ENCODE measurements at regions not wholly inside any gene's neighbourhood (a gene's known extent, or its start where the extent isn't known, plus 50 kb on each side); places are given as distances from the start of the nearest gene placed in this dataset.
A peak's percentile ranks its signal among the peaks of the same experiment; 100 is the strongest.
"Not testable (repeated sequence)": the region's sequence is repeated elsewhere in the genome, so short reads cannot be mapped to it uniquely, and the experiment has no call there.

DNA sequence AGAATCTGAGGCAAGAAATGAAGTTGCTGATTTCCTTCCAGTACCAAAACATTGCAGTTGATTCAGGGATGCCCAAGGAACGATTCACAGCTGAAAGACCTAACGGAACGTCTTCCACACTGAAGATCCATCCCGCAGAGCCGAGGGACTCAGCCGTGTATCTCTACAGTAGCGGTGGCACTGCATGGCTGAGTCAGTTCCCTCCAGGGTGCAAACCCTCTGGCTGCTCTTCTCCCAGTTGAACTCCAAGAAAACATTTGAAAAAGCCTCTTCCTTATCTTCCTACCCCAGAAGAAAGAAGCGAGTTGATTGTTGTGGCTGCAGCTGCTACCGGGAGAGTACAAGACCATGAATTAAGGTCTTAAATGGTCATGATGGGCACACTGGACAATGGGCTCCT is 147.1 kb upstream of the PRSS1 start:
- DNase-seq: no peak

DNA sequence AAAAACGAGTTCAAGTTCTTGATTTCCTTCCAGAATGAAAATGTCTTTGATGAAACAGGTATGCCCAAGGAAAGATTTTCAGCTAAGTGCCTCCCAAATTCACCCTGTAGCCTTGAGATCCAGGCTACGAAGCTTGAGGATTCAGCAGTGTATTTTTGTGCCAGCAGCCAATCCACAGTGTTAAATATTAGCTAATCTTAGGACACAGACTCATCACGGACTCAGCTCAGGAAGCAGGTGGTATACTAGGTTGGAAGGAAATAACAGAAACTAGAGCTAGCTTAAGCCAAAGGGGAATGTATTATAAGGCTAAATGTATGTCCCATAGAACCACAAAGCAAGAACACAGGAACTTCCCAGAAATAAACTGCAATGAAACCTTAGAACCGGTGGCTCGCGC is 151.0 kb upstream of the PRSS1 start:
- DNase-seq: no peak

DNA sequence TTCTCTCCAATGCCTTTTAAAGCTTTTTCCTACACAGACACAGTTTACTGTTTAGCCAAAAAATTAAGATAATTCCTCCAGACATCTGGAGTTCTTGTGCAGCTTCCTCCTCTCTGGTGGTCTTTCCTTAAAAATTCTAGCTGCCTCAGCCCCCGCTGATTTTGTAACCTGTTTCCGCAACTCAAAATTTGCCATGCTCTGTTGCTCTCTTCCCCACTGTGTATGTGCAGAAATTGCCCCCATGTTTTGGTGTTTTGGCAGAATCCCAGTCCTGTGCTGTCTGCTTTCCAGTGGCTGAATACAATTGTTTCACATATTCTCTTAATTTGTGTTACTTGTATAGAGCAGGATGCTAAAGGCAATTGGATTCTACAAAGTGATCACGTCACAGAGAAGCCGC is 151.7 kb upstream of the PRSS1 start:
- no peak for DNase-seq

DNA sequence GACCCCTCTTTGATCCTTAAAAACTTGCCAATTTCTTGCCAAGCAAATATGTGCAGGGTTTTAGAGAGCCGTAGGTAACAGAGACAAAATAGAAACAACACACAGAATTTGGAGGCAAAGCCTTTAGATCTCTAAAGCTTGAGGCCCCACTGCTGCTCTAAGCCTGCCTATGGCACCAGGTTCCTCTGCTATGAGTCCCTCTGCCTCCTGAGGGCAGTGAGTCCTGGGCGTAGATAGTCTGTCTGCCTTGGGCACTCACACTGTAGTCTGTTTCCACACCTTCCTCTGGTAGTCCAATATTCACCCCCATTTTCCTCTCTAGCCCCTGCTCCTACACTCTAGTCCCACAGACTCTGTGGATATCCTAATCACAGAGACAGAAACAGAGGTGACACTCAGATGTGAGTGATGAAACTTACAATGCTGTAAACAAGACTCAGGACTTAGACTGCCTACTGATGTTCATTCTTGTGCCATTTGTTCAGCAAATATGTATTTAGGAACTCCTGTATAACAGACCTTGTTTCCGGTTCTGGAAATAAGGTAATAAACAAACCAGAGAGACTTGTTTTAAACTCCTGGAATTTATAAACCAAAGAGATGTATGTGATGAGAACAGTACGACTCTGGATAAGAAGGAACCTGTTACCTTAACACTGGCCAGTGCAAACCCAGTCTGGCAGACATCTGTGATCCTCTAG is 153.3 kb upstream of the PRSS1 start:
- no peak for DNase-seq

DNA sequence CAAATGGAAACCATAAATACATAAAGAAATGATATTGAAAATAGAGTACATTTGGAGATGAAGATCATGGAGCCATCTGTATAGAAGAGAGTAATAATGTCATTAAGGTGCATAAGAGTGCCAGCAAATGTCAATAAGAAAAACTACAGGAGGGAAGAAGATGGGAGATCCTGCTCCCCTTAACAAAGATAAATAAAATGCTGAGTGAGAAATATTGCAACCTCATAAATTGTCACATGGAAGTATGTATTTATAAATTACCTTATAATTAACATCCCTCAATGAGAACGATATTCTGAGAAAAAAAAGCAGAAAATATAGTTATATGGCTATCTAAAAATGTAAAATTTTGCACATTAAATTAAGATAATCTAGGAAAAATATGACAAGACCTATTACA is 155.2 kb upstream of the PRSS1 start:
- DNase-seq: no peak

DNA sequence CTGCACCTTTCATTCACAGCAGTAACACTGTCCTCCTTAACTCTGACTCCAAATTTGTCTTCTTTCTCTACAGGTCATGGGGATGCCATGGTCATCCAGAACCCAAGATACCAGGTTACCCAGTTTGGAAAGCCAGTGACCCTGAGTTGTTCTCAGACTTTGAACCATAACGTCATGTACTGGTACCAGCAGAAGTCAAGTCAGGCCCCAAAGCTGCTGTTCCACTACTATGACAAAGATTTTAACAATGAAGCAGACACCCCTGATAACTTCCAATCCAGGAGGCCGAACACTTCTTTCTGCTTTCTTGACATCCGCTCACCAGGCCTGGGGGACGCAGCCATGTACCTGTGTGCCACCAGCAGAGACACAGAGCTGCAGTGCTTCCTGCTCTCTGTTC is 156.2 kb upstream of the PRSS1 start:
- DNase-seq: no peak

DNA sequence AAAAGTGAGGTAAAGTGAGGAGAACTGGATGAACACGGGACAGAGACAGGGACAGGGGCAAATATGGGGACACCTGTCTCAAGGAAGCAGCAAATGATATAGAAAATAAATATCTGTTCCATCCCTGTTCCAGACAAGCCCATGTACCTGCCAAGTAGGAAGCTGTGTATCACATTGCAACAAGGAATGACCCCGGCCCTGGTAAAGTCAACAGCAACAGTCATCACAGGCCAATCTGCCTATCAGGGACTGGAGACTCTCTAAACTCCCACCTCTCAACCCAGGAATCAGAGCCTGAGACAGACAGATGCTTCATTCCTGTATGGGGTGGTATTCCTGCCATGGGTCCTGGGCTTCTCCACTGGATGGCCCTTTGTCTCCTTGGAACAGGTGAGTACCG is 156.6 kb upstream of the PRSS1 start:
- DNase-seq: no peak

DNA sequence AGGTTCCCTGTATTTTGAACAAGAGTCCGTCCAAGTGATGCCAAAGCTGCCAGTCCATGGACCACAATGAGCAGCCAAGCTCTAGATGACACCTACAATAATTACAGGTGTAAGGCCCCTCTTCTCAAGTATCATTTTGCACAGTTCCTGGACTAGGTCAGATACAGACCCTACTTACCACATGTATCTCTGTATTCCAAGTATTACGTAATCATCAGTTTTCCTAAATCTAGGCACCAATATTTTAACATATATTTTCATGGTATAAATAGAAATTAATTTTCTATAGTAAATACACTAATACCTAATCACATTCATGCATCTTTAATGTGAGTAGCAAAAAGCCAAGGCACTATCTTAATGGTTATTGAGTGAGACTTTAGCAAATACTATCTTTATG is 157.0 kb upstream of the PRSS1 start:
- no peak for DNase-seq

DNA sequence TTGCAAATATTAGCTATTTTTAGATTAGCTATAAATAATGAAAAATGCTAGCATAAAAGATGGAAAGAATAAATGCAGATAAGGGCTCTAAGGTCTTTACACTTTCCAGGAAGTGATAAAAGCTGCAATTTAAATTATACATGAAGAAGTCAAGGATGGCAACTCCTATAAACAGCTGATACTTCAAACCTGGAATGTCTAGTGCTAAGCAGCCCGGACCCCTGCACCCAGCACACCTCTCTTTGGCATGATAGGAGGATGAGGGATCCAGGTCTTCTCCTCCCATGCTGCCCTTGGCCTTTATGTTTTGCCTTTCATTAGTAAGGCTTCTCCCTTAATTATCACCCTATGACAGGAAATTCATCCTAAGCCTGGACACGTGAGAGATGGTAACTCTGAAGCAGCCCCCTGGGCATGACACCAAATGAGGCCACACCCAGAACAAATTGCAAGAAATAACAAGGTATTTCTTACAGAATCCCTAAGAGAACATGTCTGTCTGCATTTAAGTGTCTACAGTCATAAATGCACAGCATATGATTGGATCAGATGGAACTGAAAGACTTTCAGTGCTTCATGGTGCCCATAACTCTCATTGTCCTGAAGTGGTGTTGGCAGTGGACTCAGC is 158.3 kb upstream of the PRSS1 start:
- DNase-seq: no peak

DNA sequence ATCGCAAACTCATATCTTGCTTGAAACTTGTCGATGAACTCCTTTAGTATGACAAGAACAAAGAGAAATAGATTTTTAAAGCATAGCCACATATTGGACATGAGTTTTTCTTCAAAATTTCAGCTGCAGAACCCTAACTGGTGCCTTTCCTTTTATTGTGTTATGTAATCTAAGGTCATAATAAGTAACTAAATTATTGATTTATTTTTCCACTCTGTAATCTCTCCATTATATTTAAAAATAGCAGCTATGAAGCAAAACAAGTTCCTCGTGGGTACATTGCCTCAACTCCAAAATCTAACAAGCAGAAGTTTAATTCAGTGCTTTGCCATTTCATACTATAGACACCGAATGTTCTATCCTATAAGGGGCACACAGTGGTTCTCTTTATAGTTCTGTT is 159.2 kb upstream of the PRSS1 start:
- DNase-seq: no peak

DNA sequence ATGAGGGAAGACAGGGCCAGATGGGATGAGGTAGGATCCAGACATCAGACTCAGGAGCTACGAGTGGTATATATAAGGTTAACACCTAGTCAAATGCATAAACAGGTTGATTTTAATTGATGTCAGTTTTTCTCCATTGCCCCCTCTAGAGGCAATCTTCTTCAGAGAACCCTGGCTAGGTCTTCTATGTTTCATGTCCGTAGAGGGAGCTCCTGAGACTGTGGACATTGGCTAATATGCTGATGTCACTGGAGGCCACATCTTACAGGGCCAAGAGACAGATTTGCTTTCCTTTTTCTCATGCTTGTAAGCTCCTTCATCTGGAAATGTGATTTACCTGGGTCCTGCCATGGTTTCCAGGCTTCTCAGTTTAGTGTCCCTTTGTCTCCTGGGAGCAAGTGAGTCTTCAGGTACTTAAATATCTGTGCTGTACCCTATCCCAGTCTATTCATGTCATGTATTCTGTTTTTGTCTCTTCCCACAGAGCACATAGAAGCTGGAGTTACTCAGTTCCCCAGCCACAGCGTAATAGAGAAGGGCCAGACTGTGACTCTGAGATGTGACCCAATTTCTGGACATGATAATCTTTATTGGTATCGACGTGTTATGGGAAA is 161.6 kb upstream of the PRSS1 start:
- DNase-seq: no peak

DNA sequence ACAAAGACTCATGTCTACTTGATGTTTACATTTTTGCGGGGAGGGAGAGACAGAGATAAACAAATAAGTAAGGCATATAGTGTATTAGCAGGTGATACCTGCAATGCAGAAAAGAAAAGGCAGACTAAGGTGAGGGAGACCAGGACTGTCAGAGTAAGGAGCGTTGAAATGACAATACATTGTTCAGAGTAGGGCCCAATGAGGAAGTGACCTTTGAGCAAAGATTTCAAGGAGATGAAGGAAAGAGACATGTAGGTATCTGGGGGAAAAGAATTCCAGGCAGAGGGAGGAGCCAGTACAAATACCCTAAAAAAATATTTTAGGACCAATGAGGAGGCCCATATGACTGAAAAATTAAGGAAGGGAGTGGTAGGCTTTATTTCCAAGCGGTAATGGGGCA is 162.7 kb upstream of the PRSS1 start:
- DNase-seq: no peak

DNA sequence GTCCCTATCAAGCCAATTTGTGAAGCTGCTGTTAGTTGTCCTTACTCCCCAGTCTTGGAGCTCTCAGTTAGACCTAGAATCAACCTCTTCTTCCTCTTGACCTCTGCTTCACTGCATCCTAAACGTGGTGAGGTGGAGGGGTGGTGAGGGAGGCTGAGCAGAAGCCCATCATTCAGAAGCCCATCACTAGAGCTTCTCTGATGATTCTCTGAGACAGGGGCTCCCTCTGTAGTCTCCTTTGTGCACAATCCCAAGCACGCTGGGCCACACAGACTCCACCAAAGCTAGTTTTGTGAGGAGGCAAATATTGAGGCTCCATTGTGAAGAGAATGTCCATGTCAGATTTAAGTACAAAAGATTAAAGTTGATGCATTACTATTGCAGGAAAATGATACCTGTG is 163.8 kb upstream of the PRSS1 start:
- no peak for DNase-seq

DNA sequence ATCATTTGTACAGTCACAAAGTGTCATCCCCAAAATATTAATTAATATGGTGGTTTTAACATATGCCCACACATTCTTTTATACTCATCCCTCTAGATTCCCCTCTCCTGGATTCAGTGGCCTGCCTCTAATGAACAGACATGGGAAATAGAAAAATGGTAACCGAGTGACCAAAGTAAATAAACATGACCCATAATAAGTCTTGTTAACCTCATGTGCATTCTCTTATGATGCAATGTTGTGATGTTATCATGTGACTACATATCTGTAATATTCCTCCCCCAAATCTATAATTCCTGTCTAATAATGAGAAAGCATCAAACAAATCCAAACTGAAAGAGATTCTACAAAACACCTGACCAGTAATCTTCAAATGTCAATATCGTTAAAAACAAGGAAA is 164.5 kb upstream of the PRSS1 start:
- no peak for DNase-seq

DNA sequence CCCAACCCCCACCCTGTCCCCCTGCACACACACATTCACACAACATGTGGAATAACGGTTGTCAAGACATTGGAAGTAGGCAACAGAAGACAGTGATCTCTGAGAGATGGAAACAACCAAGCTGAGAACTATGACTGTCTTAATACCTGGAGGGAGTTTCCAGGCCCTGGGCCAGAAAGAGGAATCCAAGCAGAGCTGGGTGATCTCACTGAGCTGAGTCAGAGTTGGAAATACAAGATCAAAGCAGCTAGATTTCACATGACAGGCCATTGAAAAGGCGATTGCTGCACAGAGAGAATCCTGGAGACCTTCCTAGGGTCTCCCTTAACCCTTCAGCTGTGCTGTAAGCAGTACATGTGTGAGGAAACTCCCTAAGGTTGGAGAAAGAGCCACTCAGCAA is 165.8 kb upstream of the PRSS1 start:
- peak; percentile 12 for DNase-seq

DNA sequence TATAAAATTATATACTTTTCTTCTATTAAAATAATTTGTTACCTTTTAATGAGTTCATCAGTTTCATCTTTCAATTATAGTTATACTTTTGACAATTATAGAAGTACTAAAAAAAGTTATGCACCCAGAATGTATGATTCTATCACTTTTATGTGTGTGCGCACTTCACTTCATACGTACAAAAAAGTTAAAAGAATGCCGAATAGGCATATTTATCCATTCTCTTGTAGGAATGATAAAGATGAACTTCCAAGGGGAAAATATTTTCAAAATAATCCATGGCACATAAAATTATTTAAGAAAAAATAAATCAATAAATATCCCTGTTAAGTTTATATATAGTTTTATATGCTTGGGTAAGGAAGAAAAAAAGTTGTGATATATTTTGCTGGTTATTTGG is 166.9 kb upstream of the PRSS1 start:
- DNase-seq: no peak

DNA sequence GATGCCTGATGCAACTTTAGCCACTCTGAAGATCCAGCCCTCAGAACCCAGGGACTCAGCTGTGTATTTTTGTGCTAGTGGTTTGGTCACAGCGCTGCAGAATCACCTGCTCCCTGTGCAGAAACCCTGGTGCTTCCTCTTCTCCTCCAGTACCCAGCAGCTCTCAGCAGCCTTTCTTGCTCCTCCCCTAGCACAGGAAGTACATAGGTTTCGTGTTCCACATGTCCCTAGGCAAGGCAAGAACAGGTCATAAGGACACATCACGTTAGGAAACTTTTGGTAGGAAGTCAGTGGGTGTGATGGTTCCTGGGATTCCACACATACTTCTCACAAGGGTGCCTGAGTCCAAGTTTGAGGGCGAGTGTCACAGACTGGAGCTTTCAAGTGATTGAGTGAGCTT is 167.9 kb upstream of the PRSS1 start:
- no peak for DNase-seq

DNA sequence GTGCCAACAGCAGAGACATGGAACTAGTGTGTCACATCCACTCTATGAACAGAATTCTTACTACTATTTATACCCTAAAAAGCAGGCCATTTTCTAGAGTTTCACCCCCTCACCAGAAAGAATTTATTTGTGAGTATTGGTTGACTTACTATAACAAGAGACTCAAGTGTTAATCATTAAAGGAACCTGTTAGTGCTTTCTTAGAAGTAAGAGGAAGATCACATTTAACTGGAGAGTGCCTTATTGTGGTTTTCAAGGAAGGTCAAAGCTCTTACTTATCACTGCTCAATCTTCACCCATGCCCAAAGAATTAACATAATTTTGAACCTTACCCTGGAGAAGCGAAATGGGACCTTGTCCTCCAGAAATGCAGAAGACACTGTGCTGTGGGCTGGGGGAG is 169.3 kb upstream of the PRSS1 start:
- no peak for DNase-seq

DNA sequence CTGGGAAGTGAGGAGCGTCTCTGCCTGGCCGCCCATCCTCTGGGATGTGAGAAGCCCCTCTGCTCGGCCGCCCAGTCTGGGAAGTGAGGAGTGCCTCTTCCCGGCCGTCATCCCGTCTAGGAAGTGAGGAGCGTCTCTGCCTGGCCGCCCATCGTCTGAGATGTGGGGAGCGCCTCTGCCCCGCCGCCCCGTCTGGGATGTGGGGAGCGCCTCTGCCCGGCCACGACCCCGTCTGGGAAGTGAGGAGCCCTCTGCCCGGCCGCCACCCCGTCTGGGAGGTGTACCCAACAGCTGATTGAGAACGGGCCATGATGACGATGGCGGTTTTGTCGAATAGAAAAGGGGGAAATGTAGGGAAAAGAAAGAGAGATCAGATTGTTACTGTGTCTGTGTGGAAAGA is 173.9 kb upstream of the PRSS1 start:
- not testable (repeated sequence) for DNase-seq

DNA sequence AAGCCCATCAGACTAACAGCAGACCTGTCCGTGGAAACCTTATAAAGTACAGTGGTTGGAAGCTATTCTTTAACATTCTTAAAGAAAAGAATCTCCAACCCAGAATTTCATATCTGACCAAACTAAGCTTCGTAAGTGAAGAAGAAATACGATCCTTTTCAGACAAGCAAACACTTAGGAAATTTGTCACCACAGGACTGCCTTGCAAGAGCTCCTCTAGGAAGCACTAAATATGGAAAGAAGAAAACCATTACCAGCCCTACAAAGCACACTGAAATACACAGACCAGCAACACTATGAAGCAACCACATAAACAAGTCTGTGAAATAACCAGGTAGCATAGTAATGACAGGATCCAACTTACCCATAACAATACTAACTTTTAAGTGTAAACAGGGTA is 177.7 kb upstream of the PRSS1 start:
- no peak for DNase-seq

DNA sequence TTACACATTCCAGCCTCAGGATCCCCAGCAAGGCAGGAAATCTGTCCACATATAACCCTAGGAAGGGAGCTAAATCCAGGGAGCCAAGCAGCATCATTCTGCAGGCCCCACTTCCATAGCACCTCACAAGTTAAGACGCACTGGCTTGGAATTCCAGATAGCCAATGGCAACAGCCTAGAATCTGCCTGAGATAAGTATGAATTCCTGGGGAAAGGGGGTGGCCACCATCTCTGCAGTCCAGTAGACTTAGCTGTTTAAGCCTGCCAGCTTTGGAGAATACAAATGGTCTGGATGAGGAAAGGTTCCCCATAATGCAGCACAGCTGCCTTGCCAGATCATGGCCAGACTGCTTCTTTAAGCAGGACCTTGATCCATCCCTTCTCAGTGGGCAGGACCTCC is 179.4 kb upstream of the PRSS1 start:
- DNase-seq: no peak

DNA sequence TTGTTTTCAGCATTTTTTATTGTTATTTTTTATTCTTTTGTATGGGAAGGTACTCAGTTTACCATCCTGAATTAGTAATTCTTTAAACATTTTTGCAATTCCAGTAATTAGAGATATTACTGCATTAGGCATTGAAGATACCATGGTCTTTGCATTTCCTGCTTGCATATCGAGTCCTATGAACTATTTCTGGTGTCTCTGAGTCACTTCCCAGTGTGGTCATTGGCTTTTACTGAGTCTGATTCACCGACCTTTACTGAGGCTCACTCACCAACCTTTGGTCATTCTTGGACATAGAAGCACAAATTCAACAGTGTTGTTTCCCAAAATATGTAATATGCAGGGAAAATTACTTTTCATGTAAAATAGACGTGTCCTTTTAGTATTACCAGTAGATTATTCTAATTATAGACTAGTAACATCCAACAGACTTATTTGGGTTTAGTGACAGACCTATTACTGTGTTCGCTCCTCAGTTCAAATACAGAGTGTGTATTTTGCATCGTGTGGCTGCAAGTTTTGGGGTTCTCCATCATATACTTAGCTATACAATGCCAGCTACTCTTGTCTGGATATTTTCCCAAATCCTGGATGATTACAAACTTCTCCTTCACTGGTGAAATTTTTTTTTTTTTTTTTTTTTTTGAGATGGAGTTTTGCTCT is 180.7 kb upstream of the PRSS1 start:
- DNase-seq: no peak

DNA sequence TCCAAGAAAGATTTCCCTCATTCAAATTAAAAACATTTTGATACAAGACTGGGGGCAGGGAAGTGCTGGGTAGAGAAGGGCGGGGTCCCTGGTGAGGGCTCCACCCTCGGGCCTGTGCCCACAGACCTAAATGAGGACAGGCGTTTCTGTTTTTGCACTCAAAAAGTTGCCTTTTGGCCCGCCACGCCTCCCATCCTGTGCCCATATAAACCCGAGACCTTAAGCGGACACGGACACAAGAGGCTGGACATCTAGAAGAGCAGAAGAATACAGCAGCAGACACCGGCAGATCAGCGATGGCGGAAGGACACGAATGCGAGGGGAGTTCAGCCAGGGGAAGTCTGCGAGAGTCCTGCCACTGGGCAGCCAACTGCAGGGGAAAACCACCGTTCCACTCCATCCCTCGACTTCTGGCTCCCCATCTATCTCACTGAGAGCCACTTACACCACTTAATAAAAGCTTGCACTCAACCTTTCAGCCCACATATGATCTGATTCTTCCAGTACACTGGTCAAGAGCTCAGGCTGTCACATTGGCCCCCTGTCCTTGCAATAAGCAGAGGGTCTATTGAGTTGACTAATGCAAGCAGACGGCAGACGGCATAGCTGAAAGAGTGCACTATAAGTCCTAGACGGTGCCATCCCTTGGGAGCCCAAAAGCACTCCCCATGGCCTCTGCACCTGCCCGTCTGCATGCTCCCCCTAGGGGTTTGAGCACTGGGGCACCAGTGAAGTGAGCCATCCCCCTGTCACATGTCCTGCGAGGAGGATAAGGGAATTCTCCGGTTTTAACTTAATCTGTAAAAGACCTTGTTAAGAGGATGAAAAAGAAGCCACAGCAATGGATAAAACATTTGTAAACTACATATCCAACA is 181.8 kb upstream of the PRSS1 start:
- DNase-seq: no peak
